ENCODE measurements at regions not wholly inside any gene's neighbourhood (a gene's known extent, or its start where the extent isn't known, plus 50 kb on each side); places are given as distances from the start of the nearest gene placed in this dataset.

- H3K4me2 ChIP-seq (ENCODE audit: insufficient read depth, low read length) = no peak overlapping the region
- no peaks in the 10 kb centered on the region for H3K4me1 ChIP-seq (replicated peaks in 1 of 2; ENCODE audit: control insufficient read depth in 2 of 2, insufficient read depth in 2 of 2, low read length in 2 of 2)
- intact Hi-C loops (cut with micrococcal nuclease) = loop anchor here (1.0 to 5.0 kb wide), 2 partner anchors 131 to 289 kb away; no protein-coding TSS in a partner anchor
- BruUV-seq (replicated peaks) = no TSS peak
- TF ChIP-seq SMC3 (conservative IDR thresholded peaks at IDR 0.05; ENCODE audit: insufficient read depth, low read depth, low read length) (peak; percentile 46; the same call in 1 of the 2 replicates), CREB3L1 (IDR thresholded peaks at IDR 0.05; ENCODE audit: borderline replicate concordance, low read depth) (no peak), DEAF1 (CRISPR knock-in tag; IDR thresholded peaks at IDR 0.05) (peak; percentile 49; the same call in 1 of the 2 replicates), REST (IDR thresholded peaks at IDR 0.05; ENCODE audit: borderline replicate concordance) (peak; percentile 46; the same call in 1 of the 2 replicates), REST (CRISPR knock-in tag; IDR thresholded peaks at IDR 0.05; ENCODE audit: low read depth) (no peak), CTCF (IDR thresholded peaks at IDR 0.05 in 2 of 3, conservative IDR thresholded peaks at IDR 0.05 in 1 of 3; ENCODE audit: insufficient read depth in 2 of 3, low read depth in 1 of 3, low read length in 3 of 3) (peak; percentile 54 to 95 (median 77)), RAD21 (CRISPR knock-in tag; conservative IDR thresholded peaks at IDR 0.05 in 1 of 2, IDR thresholded peaks at IDR 0.05 in 1 of 2) (peak; percentile 54 to 69)
- in situ Hi-C loops (cut with MboI) = loop anchor here (5.0 kb wide), 1 partner anchor 284 kb away; no protein-coding TSS in a partner anchor
- H3K9me3 ChIP-seq (replicated peaks; ENCODE audit: control insufficient read depth, insufficient read depth, low read depth, low read length) = no peaks in the 10 kb centered on the region
- ATAC-seq (peak; percentile 87), DNase-seq (ENCODE audit: extremely low read depth in 1 of 4, low spot score in 3 of 4) (peak; percentile 12 to 25 (median 16)), FAIRE-seq (no peak)
- no peaks in the 10 kb centered on the region for H4K20me1 ChIP-seq (replicated peaks; ENCODE audit: control insufficient read depth, insufficient read depth, low read length)
- H2AFZ ChIP-seq (ENCODE audit: low read depth, low read length) = no peak overlapping the region
- no peak overlapping the region for H3K9ac ChIP-seq (ENCODE audit: insufficient read depth in 1 of 2, low read depth in 2 of 2, low read length in 2 of 2)
- no peaks in the 10 kb centered on the region for H3K9me1 ChIP-seq (ENCODE audit: control insufficient read depth, insufficient read depth, low read length)
- ChIA-PET POLR2A (no interaction called here), CTCF (ENCODE audit: low intra/inter-chr PET ratio) (interaction anchor here (1.0 kb wide), 1 partner anchor 289 kb away, joined by 3 read pairs; no protein-coding TSS in a partner anchor)
- H3K27me3 ChIP-seq (ENCODE audit: control insufficient read depth in 2 of 2, insufficient read depth in 2 of 2, low read length in 2 of 2) = peaks cover 0 to 9% of the 10 kb centered on the region in 2 experiments; a peak in 3 of 5 replicates
- H3K27ac ChIP-seq (ENCODE audit: extremely low read depth, low read depth, low read length) = no peak overlapping the region
- H3K4me3 ChIP-seq = no peak overlapping the region
- WGBS (ENCODE audit: insufficient coverage, low coverage, missing lambda C conversion rate) = under 1% methylated on average over 9 of the region's 9 CpGs
- H3K36me3 ChIP-seq (ENCODE audit: control insufficient read depth, insufficient read depth, low read length) = no peaks in the 10 kb centered on the region
- no peaks in the 10 kb centered on the region for H3K79me2 ChIP-seq (ENCODE audit: control insufficient read depth, insufficient read depth, low read length)
These were observed 61.2 kb upstream of the CUL3 start for GRCh38 chr2:224646242-224646846.

All from K562 (cell line).